Vagina (tissue), 2 donors: ENCODE measurements at regions not wholly inside any gene's neighbourhood (a gene's known extent, or its start where the extent isn't known, plus 50 kb on each side); places are given as distances from the start of the nearest gene placed in this dataset.

Experiments used
- CTCF ChIP-seq, 3 experiments: fragments of 450-650 bp in 2 of 3; fragments of 200-600 bp in 1 of 3; sonication (generic) in 1 of 3; IDR thresholded peaks; one replicate each; pipeline ENCODE4 v1.5.1; 2017 to 2019; ENCODE audit warnings: antibody characterized with exemption in 3 of 3, mild to moderate bottlenecking in 2 of 3, moderate library complexity in 2 of 3
- POLR2A ChIP-seq, 2 donors: fragments of 450-650 bp; IDR thresholded peaks; one replicate each; pipeline ENCODE4 v1.6.1; 2017; ENCODE audit warnings: antibody characterized with exemption in 2 of 2, mild to moderate bottlenecking in 2 of 2, moderate library complexity in 2 of 2
- POLR2AphosphoS5 ChIP-seq, 2 donors: sonication (generic); formaldehyde crosslinking; IDR thresholded peaks; one replicate each; pipeline ENCODE4 v1.9.0; 2017; ENCODE audit warnings: antibody characterized with exemption in 2 of 2, mild to moderate bottlenecking in 2 of 2, low read depth in 1 of 2; ENCODE audit not compliant: insufficient read depth in 1 of 2

- TF ChIP-seq CTCF (IDR thresholded peaks at IDR 0.05) (no peak), POLR2AphosphoS5 (IDR thresholded peaks at IDR 0.05; ENCODE audit: insufficient read depth in 1 of 2, low read depth in 1 of 2) (no peak), POLR2A (IDR thresholded peaks at IDR 0.05) (no peak)
These were observed 271.7 kb downstream of the TCF7L2 start for GRCh38 chr10:113221756-113222168.
